ENCODE measurements at regions not wholly inside any gene's neighbourhood (a gene's known extent, or its start where the extent isn't known, plus 50 kb on each side); places are given as distances from the start of the nearest gene placed in this dataset.

GRCh38 chr1:238302646-238303045 lies 411.9 kb upstream of the ZP4 start:
- no peak overlapping the region for H3K4me3 ChIP-seq (ENCODE audit: low read depth, low read length)
- DNase-seq (ENCODE audit: low read depth) = no peak
- TF ChIP-seq CTCF (IDR thresholded peaks at IDR 0.05; ENCODE audit: low read depth, low read length, missing control alignments) = no peak

- TF ChIP-seq CTCF (IDR thresholded peaks at IDR 0.05; ENCODE audit: low read depth, low read length, missing control alignments) = no peak
- no peak overlapping the region for H3K4me3 ChIP-seq (ENCODE audit: low read depth, low read length)
- DNase-seq (ENCODE audit: low read depth) = no peak
Observed at GRCh38 chr1:238296371-238296770, 405.6 kb upstream of the ZP4 start.

GRCh38 chr1:238293075-238293474 lies 402.4 kb upstream of the ZP4 start:
- no peak for TF ChIP-seq CTCF (IDR thresholded peaks at IDR 0.05; ENCODE audit: low read depth, low read length, missing control alignments)
- no peak for DNase-seq (ENCODE audit: low read depth)
- no peak overlapping the region for H3K4me3 ChIP-seq (ENCODE audit: low read depth, low read length)

- H3K4me3 ChIP-seq (ENCODE audit: low read depth, low read length) = no peak overlapping the region
- TF ChIP-seq CTCF (IDR thresholded peaks at IDR 0.05; ENCODE audit: low read depth, low read length, missing control alignments) = no peak
- DNase-seq (ENCODE audit: low read depth) = no peak
Observed at GRCh38 chr1:238281418-238281817, 390.7 kb upstream of the ZP4 start.

GRCh38 chr1:238279694-238280380 lies 389.1 kb upstream of the ZP4 start:
- DNase-seq (ENCODE audit: low read depth) = no peak
- no peak overlapping the region for H3K4me3 ChIP-seq (ENCODE audit: low read depth, low read length)
- no peak for TF ChIP-seq CTCF (IDR thresholded peaks at IDR 0.05; ENCODE audit: low read depth, low read length, missing control alignments)

- no peak for DNase-seq (ENCODE audit: low read depth)
- no peak overlapping the region for H3K4me3 ChIP-seq (ENCODE audit: low read depth, low read length)
- no peak for TF ChIP-seq CTCF (IDR thresholded peaks at IDR 0.05; ENCODE audit: low read depth, low read length, missing control alignments)
Observed at GRCh38 chr1:238272145-238272544, 381.4 kb upstream of the ZP4 start.

- H3K4me3 ChIP-seq (ENCODE audit: low read depth, low read length) = no peak overlapping the region
- TF ChIP-seq CTCF (IDR thresholded peaks at IDR 0.05; ENCODE audit: low read depth, low read length, missing control alignments) = no peak
- no peak for DNase-seq (ENCODE audit: low read depth)
Observed at GRCh38 chr1:238265866-238266265, 375.1 kb upstream of the ZP4 start.
